HT1080 (cell line): ENCODE measurements at regions not wholly inside any gene's neighbourhood (a gene's known extent, or its start where the extent isn't known, plus 50 kb on each side); places are given as distances from the start of the nearest gene placed in this dataset.
A peak's percentile ranks its signal among the peaks of the same experiment; 100 is the strongest.
"Not testable (repeated sequence)": the region's sequence is repeated elsewhere in the genome, so short reads cannot be mapped to it uniquely, and the experiment has no call there.

Experiments
- DNase-seq: peaks from one replicate; pipeline ENCODE4 v3.0.0-alpha.2; 2015; ENCODE audit warnings: low read depth

DNA sequence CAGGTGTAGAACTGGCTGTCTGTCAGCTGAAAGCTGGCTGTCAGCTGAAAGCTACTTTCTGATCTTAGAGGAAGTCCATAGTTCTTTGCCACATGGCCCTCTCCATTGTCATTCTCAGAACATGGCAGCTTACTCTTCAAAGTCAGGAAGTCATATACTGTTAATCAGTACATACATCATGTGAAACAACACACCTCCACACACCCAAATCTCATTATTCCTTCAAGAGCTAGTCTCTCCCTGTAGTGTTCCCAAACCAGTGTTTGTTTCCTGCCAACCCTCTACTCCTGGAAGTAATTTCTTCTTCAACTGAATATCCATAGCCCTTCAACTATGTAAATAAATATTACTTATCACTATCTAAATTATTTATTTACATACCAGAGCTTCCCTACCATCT is 58.9 kb downstream of the OR5AK2 start:
- no peak for DNase-seq

DNA sequence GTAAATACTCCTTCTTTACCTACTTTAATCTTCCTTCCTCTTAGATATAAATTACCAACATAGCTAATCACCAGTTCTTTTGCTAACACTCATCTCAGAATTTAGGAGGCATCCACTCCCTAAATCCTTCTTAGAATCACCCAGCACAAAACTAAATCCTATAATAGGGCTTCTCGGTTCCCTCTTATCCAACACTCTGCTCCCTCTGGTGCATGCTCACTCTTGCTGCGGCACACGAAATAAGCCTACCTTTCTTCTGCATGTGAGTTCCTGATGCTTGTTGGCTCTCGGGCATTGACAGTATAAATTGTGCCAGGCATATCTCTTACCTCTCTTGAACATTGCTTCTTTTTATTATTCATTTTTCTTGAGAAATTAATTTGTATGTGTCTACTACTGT is 61.0 kb downstream of the OR5AK2 start:
- no peak for DNase-seq

DNA sequence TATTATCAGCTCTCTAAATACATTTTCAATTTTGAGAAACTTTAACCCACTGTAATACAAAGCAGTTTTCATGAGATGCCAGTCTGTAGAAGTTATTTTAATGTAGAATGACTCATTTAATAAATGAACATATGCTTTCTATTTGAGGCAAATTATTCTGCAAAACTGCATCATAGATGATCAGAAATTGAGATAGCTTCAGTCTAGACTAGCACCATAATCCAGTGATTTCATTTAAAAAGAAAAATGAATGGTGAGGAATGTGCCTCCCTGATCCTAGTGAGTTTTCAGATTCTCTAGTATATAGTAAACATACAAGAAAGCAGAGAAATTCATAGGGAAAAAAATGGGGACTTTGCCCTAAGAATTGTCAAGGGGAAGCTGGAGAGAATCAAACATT is 66.1 kb downstream of the OR5AK2 start:
- DNase-seq = no peak

DNA sequence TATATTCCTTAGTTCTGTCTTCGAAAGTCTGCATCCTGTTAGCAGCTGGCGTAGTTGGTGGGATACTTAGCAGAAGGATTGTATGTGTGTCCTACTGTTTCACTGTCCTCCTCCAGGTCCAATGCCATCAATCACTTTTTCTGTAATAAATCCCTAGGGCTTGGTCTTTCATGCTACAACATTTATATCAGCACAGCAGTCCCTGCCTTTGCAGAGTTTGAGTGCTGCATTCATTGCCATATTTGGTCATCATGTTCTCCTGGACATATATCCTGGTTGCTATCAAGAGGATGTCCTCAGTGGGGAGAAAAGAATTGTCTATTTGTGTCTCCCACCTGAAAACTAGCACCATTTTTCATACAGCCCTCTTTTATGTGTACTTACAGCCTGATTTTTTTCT is 67.0 kb downstream of the OR5AK2 start:
- DNase-seq = no peak

DNA sequence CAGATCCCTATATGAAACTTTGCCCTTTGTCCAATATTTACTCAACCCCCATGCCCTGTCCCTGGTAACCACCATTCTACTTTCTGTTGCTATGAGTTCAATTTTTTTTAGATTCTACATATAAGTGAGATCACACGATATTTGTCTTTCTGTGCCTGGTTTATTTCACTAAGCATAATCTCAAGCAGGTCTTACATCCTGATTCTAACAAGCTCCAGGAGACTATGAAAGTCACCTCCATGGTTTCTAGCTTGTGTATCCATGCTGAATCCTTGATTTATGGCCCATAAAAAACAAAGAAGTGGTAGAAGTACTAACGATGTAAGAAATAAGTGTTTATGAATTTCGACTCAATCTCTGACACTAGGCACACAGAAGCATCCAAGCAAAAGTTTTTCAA is 68.0 kb downstream of the OR5AK2 start:
- no peak for DNase-seq

DNA sequence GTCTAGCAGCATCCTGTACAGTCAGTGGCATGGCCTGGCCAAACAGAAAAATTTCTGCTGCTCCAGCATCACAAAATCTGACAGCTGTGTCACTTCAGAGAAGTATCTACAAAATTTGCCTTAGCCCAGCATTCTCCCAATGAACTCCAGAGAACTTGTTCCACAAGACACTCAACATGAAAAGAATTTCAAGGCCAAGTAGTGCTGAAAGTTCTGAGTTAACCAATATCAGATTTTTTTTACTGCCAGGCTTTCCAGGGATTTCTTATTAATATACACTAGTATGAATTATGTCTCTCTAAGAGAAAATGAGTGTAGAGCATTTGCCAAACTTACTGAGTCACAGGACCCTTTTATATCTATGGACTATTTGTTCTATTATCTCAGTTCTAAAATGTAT is 68.8 kb downstream of the OR5AK2 start:
- DNase-seq = no peak

DNA sequence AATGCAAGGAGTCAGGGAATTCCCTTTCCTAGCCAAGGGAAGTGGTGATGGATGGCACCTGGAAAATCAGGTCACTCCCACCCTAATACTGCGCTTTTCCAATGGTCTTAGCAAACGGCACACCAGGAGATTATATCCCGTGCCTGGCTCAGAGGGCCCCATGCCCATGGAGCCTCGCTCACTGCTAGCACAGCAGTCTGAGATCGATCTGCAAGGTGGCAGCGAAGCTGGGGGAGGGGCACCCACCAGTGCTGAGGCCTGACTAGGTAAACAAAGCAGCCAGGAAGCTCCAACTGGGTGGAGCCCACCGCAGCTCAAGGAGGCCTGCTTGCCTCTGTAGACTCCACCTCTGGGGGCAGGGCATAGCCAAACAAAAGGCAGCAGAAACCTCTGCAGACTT is 74.2 kb downstream of the OR5AK2 start:
- not testable (repeated sequence) for DNase-seq

DNA sequence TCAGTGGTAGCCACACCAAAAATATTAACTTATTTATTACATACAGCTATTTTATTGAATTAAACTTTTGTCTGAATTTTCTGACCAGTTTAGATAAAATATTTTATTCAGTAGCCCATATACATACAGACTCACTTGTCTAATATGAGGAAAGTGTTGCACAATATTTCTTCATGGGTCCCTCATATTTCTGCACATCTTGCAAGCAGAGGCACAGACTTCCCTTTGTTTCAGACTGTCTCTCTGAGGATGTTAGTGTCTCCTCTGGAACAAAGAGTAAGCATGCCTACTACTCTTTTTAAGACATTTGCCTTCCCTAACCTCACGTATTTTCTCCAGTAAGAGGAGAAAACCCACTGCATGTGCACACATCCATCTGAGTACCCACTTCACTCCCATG is 81.2 kb downstream of the OR5AK2 start:
- DNase-seq = no peak

DNA sequence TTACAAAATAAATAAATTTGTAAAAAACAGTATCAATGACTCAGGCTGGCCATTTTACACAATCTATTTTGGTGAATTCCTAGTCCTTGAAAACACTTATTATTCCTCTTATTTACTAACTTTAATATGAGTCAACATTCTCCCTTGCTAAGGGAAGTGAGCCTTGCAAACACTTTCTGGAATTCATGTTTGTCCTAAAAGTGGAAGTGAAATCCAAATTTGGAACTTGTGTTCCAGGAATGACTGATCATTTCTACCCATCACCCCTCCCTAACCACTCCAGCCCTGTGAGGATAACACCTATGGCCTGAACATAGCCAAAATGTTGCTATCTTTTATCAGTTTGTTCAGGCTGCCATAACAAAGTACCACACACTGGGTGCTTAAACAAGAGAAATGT is 83.1 kb downstream of the OR5AK2 start:
- DNase-seq = no peak

DNA sequence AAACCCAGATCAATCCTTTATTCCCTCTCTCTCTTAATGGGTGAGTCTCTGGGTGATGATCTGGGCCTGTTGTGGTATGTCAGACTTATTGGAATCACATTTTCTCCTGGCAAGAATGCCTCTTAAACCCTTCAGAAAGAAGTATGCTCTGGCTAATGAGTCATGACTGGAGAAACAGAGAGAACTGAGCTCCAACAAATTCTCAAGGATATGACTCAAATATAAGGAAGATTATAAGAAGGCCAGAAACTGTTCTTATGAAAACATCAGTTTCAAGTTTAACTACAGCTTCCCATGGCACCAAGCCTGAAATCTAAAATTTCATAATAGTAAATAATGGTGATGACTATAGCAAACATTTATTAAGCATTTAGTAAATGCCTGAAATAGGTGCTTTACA is 83.9 kb downstream of the OR5AK2 start:
- peak; percentile 96 for DNase-seq

DNA sequence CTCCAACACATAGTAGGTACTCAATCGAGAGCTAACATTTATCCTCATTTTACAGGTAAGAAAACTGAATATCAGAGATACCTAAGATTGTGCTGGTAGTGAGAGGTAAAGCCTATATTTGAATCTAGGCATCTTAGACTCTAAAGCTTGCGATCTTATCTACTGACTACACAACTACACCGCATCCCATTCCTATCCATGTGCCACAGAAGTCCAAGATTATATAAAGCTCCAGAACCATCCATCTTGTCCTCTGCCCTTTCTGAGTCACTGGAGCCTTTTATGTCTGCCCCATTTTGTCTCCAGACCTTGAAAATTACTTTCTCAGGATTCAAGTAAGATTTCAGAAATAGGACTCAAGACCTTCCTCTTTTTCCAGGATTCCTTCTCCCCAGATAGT is 84.4 kb downstream of the OR5AK2 start:
- DNase-seq = peak; percentile 46

DNA sequence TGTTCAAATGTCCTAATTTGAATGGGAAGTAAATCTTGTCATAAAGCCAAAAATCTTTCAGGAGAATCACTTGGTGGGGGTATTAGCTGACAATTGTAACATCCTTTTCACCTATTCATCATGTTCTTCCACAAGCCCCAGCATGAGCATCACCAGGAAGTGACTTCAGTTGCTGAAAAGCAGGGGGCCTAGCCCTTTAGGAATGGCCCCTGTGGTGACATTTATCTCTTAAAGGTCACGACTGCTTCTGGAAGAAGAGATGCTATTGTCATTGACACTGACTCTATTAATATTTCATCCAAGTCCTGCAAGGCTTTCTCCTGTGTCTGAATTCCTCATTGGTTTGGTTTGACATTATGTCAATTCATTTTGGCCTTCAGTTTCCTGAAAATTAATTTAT is 92.6 kb downstream of the OR5AK2 start:
- no peak for DNase-seq

DNA sequence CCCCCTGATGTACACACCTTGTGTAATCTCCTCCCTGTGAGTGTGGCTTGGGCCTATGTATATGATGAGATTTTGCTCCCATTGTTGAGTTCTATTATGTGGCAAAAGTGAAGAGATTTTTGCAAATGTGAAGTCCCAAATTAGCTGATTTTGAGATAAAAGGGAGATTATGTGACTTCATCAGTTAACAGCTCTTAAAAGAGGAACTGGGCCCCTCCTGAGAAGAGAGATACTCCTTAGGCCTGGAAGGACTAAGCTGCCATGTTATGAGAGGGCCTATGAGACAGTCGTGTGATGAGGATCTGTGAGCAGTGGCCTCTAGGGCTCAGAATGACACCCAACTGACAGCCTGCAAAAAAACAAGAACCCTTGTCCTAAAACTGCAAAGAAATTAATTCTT is 93.4 kb downstream of the OR5AK2 start:
- no peak for DNase-seq

DNA sequence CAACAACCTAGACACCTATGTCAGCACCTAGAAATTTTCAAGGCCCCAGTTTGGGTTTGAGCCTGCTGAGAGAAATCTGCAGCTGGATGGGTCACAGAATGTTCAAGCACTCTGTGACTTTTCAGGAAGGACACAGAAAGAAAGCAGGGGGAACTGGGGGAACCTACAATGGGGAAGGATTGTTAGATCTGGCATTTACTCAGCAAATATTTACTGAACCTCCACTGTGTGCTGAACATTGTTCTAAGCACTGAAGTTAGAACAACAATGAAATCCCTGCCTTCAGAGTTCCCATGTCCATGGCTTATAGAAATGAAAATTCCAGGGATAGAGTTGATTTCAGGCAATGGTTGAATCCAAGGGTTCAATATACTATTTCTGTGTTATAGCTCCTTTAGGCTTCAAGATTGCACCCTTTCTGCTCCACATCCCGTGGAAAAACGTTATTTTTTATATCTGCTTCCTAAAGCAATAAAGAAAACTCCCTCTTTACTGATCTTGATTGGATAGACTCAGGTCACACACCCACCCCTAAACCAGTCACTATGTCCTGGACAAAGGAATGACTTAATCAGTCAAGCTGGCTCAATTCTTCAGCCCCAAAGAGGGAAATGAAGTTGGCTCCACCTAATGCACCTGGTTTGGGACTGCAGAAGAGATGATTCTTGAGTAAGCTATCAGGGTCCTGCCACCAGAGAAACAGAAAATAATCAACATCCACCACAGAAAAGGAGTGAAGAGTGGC is 95.1 kb downstream of the OR5AK2 start:
- no peak for DNase-seq

DNA sequence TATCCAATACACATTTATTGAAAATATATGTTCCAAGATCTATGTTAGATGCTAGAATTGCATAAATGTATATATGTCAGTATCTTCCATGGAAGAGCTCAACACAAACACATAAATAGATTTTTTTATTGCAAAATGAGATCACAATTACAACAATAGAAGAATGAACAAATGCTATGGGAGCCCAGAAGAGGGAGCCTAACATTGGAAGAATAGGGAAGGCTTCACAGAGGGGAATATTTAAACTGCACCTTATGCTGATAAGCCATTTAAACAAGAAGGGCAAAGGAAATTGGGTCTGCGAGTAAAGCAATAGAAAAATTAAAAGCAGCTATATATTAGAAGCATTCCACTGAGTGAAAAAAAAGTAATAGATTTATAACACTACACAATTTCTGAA is 96.1 kb upstream of the LRRC55 start:
- no peak for DNase-seq

DNA sequence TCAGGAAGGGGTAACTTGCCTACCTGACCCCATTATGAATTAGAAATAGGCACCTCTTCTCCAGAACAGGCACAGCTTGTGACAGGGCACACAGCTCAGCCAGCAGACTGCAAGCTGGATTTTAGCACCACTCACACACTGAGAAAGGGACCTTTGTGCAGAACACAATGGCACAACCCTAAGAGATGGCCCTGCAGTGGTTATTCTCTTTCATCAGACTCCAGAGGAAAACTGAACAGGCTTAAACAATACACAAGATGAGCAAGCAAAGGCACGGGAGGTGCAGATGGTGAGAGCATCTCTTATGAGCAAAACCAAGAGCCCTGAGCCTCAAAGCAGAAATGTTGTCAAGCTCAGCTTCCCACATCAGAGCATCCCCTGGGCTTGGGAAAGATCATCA is 93.8 kb upstream of the LRRC55 start:
- DNase-seq = no peak

DNA sequence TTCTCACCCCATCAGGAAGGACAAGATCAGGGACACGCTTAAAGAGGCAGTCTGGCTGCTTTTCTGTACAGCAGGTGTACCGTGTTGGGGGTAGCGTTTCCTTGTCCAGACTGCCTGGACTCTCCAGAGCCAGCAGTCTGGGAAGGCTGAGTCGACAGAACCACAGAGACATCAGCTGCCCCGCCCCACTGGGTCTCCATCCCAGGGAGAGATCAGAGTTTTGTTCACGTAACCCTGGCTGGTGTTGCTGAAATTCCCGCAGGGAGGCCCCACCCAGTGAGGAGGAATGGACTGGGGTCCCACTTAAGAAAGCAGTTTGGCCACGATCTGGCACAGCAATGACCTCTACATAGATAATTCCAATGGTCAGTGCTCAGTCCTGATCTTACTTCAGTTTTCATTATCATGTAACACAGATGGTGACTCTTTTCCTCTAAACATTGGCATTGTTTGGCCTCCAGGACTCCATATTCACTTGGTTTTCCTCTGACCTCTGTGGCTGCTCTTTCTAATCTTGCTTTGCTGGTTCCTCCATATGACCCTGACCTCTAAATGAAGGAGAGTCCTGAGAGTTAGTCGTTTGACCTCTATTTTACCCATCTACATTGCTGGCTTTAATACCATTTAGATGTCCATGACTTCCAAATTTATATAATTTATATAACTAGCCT is 89.6 kb upstream of the LRRC55 start:
- no peak for DNase-seq

DNA sequence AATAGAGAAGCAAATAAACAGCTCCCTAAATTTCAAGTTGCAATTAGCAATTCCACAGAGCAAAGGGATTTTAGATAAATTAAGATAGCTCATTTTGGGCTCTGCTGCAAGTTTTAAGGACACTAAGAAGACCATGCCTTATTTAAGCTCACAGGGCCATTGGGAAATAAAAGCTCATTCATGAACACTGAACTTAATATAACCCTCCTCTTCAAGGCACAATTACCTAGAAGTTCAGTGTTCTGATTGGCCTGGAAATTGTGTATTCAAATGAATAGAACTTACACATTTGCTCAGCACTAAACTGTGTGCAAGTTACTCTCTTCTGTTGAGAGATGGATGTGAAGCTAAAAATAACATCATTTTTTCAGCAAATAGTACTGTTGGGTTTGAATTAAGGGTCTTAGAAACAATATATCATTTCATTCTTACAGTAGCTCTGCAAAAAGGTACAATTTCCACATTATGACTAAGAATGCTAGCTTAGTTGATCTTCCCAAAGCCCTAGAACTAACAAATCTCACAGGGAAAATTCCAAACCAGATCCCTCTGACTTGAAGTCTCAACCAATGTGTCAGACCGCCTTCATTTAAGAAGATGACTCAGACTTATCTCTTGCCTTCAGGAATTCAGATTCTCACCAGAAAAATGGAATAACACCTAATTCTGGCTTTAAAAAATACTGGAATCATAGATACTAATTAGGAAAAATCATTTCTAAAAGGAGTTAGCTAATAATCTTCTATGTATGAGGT is 87.4 kb upstream of the LRRC55 start:
- peak; percentile 71 for DNase-seq

DNA sequence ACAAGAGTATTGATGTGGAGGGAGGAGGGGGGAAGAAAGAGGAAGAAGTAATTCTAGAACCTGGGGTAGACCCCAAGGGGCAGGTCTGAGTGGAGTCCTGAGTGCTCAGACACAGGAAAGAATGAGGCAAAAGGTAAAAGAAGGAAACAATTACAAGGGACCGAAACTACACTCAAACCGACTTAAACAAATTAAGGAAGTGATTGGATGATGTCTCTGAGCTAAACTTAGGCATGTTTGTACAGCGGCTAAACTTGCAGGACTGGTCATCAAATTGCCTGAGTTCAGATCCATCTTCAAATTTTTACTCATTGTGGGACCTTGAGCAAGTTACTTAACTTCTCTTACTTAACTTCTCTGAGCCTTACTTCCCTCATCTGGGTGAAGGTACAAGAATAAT is 86.3 kb upstream of the LRRC55 start:
- no peak for DNase-seq

DNA sequence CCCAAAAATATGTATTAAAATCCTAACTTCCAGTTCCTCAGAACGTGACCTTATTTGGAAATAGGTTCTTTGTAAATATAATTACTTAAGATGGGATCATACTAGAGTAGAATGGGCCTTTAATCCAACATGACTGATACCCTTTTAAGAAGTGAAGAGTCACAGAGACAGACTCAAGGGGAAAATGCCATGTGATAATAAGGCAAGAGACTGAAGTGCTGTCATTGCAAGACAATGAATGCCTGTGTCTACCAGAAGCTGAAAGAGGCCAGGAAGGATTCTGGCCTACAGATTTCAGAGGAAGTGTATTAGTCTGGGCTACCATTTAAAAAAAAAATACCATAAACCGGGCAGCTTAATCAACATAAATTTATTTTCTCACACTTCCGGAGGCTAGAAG is 85.9 kb upstream of the LRRC55 start:
- no peak for DNase-seq

DNA sequence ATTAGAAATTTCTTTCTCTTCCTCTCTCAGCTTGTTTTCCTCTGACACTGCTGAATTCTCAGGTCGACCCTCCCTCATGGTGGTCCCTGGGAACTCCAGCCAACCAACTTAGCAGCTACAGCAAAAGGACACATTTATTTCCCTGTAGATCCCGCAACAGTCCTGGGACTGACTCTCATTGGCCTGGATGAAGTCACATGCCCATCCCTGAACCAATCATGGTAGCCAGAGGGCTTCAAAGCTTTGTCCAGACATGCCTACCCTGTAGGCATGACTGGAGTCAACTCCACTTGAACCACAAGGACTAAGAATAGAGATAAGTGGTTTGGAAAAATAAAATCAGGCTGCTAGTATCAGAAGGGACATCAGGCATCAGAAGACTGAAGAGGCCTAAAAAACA is 84.6 kb upstream of the LRRC55 start:
- no peak for DNase-seq

DNA sequence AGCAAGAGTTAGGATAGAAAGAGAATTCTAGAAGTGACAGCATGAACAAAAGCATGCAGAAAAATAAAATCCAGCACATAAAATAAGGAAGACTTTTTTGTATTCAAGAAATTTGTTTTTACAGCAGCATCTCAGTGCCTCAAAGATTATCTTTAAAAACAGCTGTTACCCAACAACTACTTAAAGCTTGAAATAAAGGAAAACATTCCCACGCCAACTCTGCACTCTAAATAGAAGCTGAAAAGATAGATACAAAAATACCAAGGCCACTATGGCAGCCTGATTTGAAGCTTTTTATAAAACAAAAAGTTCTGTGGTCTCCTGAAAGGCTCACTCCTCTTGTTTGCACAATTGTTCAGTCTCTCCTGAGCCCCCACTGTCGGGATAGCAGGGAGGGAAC is 83.6 kb upstream of the LRRC55 start:
- DNase-seq = no peak
